ENCODE measurements at regions not wholly inside any gene's neighbourhood (a gene's known extent, or its start where the extent isn't known, plus 50 kb on each side); places are given as distances from the start of the nearest gene placed in this dataset.

- DNase-seq (ENCODE audit: low read depth in 3 of 3, low spot score in 2 of 3): no peak
Measured at GRCh38 chr3:84835366-84835765, 123.4 kb upstream of the CADM2 start.

GRCh38 chr3:84836961-84837360, 121.8 kb upstream of the CADM2 start:
- DNase-seq (ENCODE audit: low read depth in 3 of 3, low spot score in 2 of 3): peak in 1 of 3 donors; percentile 1

DNA sequence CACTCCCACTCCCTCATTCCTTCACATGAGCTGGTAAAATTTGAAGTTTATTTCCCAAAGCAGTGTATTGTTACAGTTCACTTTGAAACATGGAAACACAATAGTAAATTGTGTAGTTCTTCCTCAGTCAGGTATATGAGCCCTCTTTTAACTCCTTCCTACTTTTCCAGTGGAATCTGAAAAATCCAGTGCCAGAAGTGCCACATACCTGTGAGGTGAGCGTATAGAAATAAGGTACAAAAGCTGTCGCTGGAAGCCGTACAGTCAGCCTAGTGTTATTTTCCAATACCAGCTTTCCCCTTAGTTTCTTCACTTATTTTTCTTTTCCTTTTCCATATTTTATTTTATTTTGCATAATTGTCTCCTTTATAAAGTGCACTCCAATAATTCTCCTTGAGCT, 81.7 kb upstream of the CADM2 start:
- no peak for DNase-seq (ENCODE audit: low read depth in 3 of 3, low spot score in 2 of 3)

GRCh38 chr3:84881288-84881687, 77.5 kb upstream of the CADM2 start:
- no peak for DNase-seq (ENCODE audit: low read depth in 3 of 3, low spot score in 2 of 3)

- no peak for DNase-seq (ENCODE audit: low read depth in 3 of 3, low spot score in 2 of 3)
Measured at GRCh38 chr3:84885199-84885882, 73.4 kb upstream of the CADM2 start.

- no peak for DNase-seq (ENCODE audit: low read depth in 3 of 3, low spot score in 2 of 3)
Measured at GRCh38 chr3:84891851-84892250, 66.9 kb upstream of the CADM2 start.

GRCh38 chr3:84893211-84893610, 65.6 kb upstream of the CADM2 start:
- DNase-seq (ENCODE audit: low read depth in 3 of 3, low spot score in 2 of 3): no peak

DNA sequence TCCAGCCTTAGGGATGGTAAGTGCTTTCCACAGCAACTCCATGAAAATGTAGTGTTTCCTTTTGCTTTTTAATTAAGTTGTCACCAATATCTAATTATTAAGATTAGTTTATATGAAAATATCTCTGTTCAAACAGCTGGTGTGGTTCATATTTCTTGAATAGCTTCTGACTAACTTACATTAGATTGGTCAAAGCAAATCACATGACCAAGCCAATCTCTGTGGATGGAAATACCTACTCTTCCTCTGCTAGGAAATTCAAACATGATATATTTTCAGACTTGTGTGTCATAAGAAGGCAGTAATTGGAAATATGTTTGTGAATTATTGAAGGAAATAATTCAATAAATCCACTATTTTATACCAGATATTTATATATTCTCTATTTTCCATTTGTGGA, 54.6 kb upstream of the CADM2 start:
- no peak for DNase-seq (ENCODE audit: low read depth in 3 of 3, low spot score in 2 of 3)

DNA sequence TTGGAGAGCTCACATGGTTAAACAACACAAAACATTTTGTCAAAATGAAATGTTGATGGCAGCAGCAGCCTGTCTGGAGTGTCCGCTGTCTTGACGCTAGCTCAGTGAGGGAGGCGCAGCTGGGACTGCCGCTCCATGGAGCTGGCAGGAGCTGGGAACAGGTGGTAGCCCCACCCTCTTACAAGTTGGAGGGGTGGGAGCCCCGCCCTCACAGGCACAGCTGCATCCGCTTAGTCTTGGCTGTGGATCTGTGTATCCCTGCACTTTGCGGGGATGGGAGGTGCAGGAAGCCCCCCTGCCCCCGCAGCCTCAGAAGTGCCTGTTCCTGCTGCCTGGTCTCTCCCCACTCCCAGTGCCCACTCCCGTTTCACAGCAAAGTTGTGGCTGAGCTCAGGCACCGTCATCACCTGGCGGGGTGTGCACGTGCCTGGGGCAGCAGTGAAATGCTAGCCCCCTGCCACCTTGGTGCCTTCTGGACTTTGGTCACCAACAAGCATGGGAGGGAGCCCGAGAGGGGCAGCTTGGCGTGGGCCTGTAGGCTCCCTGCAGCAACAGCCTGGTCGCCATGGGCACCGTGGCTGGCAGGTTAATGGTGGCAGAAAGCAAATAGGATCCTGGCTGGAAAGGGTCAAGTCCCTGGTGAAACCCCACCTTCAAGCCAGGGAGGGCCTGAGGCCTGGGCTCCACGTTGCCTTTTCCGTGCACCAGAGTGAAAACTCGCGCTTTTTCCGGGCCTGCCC, 53.8 kb upstream of the CADM2 start:
- DNase-seq (ENCODE audit: low read depth in 3 of 3, low spot score in 2 of 3): no peak

DNA sequence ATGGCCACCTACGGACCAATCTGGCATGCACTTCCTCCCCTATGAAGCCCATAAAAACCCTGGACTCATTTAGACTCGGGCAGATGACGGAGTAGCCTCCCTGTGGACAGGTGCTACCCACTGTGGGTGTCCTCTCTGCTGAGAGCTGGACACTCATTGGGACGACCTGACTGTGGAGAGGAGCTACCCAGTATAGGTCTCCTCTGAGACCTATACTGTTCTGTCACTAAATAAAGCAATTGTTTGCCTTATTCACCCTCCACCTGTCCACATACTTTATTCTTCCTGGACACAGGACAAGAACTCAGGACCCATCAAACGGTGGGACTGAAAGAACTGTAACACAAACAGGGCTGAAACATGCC, 53.3 kb upstream of the CADM2 start:
- DNase-seq (ENCODE audit: low read depth in 3 of 3, low spot score in 2 of 3): no peak

- no peak for DNase-seq (ENCODE audit: low read depth in 3 of 3, low spot score in 2 of 3)
Measured at GRCh38 chr3:84906065-84906464, 52.7 kb upstream of the CADM2 start.
